ENCODE measurements at regions not wholly inside any gene's neighbourhood (a gene's known extent, or its start where the extent isn't known, plus 50 kb on each side); places are given as distances from the start of the nearest gene placed in this dataset.
"Not testable (repeated sequence)": the region's sequence is repeated elsewhere in the genome, so short reads cannot be mapped to it uniquely, and the experiment has no call there.

DNA sequence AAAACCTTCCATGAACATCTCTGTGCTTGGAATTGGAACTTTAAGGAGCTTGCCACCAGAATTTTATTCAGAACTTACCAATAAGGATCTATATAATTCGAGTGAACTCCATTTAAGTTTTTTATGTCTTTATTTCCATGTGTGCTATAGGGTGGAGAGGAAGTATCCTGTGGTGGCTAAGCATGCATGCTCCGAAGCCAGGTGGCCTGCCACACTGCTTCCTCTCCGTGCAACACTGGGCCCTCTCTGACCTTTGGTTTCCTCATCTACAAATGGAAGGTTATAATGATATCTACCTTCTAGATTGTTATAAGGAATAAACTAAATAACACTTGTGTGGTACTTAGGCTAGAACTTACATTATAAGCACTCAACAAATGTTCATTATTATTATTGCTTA is 382.1 kb downstream of the PTPRC start:
- TF ChIP-seq POLR2A (IDR thresholded peaks at IDR 0.05) (no peak), POLR2AphosphoS5 (IDR thresholded peaks at IDR 0.05) (no peak), EP300 (IDR thresholded peaks at IDR 0.05) (no peak)
- TF ChIP-seq, protein P1, sequence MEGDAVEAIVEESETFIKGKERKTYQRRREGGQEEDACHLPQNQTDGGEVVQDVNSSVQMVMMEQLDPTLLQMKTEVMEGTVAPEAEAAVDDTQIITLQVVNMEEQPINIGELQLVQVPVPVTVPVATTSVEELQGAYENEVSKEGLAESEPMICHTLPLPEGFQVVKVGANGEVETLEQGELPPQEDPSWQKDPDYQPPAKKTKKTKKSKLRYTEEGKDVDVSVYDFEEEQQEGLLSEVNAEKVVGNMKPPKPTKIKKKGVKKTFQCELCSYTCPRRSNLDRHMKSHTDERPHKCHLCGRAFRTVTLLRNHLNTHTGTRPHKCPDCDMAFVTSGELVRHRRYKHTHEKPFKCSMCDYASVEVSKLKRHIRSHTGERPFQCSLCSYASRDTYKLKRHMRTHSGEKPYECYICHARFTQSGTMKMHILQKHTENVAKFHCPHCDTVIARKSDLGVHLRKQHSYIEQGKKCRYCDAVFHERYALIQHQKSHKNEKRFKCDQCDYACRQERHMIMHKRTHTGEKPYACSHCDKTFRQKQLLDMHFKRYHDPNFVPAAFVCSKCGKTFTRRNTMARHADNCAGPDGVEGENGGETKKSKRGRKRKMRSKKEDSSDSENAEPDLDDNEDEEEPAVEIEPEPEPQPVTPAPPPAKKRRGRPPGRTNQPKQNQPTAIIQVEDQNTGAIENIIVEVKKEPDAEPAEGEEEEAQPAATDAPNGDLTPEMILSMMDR (IDR thresholded peaks at IDR 0.05): no peak
- Histone ChIP-seq H3K4me1 (no peaks in the 10 kb centered on the region), H3K4me3 (no peak overlapping the region), H3K27me3 (no peaks in the 10 kb centered on the region), H3K36me3 (no peaks in the 10 kb centered on the region), H3K9me3 (no peaks in the 10 kb centered on the region), H3K27ac (no peak overlapping the region)
- 77% methylated on average over 3 of the region's 3 CpGs for WGBS
- no peak for DNase-seq (ENCODE audit: low spot score in 2 of 2)

DNA sequence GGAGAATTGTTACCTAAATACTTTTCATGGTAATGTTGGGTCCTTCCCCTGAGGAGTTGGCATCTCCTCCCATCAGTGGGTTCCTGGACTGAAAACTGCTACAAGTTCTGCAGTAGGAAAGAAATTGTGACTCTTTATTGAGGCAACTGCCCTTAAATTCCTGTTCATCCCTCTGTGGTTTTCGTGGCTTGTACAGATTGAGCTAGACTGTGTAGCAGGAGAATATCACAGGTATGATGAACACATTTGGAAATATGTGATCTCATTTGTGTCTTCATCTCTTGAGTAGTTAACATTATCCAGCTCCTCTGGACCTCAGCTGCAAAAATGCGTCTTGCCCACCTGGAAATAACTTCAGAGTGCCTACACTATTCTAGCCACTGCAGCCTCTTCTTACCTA is 390.6 kb downstream of the PTPRC start:
- H3K27me3 ChIP-seq: no peaks in the 10 kb centered on the region
- no peaks in the 10 kb centered on the region for H3K4me1 ChIP-seq
- no peak overlapping the region for H3K4me3 ChIP-seq
- no peak overlapping the region for H3K27ac ChIP-seq
- TF ChIP-seq, protein P1 (IDR thresholded peaks at IDR 0.05): no peak
- no peak for TF ChIP-seq POLR2A (IDR thresholded peaks at IDR 0.05)
- no peak for TF ChIP-seq POLR2AphosphoS5 (IDR thresholded peaks at IDR 0.05)
- TF ChIP-seq EP300 (IDR thresholded peaks at IDR 0.05): no peak
- H3K36me3 ChIP-seq: no peaks in the 10 kb centered on the region
- WGBS: 98% methylated on average over 2 of the region's 2 CpGs
- H3K9me3 ChIP-seq: no peaks in the 10 kb centered on the region
- no peak for DNase-seq (ENCODE audit: low spot score in 2 of 2)

DNA sequence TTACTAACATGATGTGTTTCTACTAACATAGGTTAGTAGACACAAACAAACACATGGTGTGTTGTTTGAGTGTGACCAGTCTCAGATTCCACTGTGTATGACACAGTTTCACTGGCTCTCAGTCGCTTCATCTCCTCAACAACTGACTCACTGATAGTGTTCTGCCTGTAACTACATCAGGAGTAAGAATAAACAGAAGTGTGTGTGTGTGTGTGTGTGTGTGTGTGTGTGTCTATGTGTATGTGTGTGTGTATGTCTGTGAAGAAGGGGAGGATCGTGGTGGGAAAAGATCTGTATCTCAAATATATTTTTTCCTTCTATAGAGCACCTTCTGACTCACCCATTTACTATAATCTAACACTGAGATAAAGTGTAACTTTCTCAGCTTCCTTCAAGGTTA is 391.0 kb downstream of the PTPRC start:
- WGBS: 86% methylated on average over 2 of the region's 2 CpGs
- TF ChIP-seq EP300 (IDR thresholded peaks at IDR 0.05) (no peak), POLR2AphosphoS5 (IDR thresholded peaks at IDR 0.05) (no peak), POLR2A (IDR thresholded peaks at IDR 0.05) (no peak)
- TF ChIP-seq, protein P1 (IDR thresholded peaks at IDR 0.05): no peak

DNA sequence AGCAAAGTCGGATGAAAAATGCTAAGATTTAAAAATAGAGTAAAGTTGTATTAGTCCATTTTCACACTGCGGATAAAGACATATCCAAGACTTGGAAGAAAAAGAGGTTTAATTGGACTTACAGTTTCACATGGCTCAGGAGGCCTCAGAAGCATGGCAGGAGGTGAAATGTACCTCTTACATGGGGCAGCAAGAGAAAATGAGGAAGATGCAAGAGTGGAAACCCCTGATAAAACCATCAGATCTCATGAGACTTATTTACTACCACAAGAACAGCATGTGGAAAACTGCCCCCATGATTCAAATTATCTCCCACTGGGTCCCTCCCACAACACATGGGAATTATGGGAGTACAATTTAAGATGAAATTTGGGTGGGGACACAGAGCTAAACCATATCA is 391.7 kb downstream of the PTPRC start:
- not testable (repeated sequence) for DNase-seq (ENCODE audit: low spot score in 2 of 2); H3K36me3 ChIP-seq; H3K27ac ChIP-seq; H3K9me3 ChIP-seq; H3K4me3 ChIP-seq; H3K4me1 ChIP-seq; H3K27me3 ChIP-seq
- WGBS: 84% methylated on average over 2 of the region's 2 CpGs

More for the DNA sequence above, 391.0 kb downstream of the PTPRC start:
- Histone ChIP-seq H3K36me3 (no peaks in the 10 kb centered on the region), H3K4me3 (no peak overlapping the region), H3K4me1 (no peaks in the 10 kb centered on the region), H3K27ac (no peak overlapping the region), H3K27me3 (no peaks in the 10 kb centered on the region), H3K9me3 (no peaks in the 10 kb centered on the region)
- no peak for DNase-seq (ENCODE audit: low spot score in 2 of 2)

DNA sequence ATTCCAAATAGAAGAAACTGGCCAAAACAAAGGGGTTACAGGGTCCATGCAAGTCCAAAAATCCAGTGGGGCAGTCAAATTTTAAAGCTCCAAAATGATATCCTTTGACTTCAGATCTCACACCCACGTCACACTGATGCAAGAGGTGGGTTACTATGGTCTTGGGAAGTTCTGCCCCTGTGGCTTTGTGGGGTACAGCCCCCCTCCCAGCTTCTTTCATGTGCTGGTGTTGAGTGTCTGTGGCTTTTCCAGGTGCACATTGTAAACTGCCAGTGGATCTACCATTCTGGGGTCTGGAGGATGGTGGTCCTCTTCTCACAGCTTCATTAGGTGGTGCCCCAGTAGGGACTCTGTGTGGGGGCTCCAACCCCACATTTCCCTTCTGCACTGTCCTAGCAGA is 392.3 kb downstream of the PTPRC start:
- not testable (repeated sequence) for H3K36me3 ChIP-seq; H3K4me1 ChIP-seq; H3K27ac ChIP-seq; DNase-seq (ENCODE audit: low spot score in 2 of 2); H3K27me3 ChIP-seq; H3K9me3 ChIP-seq; H3K4me3 ChIP-seq
- 68% methylated on average over 1 of the region's 1 CpG for WGBS

DNA sequence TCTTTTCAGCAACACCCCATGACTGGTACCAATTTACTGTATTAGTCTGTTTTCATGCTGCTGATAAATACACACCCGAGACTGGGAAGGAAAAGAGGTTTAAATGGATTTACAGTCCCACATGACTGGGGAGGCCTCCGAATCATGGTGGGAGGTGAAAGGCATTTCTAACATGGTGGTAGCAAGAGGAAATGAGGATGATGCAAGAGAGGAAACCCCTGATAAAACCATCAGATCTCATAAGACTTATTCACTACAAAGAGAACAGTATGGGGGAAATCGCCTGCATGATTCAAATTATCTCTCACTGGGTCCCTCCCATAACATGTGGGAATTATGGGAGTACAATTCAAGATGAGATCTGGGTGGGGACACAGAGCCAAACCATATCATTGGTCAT is 393.6 kb downstream of the PTPRC start:
- not testable (repeated sequence) for H3K36me3 ChIP-seq; DNase-seq (ENCODE audit: low spot score in 2 of 2); H3K27me3 ChIP-seq; H3K27ac ChIP-seq; H3K4me3 ChIP-seq; H3K4me1 ChIP-seq; H3K9me3 ChIP-seq
- 87% methylated on average over 3 of the region's 3 CpGs for WGBS

DNA sequence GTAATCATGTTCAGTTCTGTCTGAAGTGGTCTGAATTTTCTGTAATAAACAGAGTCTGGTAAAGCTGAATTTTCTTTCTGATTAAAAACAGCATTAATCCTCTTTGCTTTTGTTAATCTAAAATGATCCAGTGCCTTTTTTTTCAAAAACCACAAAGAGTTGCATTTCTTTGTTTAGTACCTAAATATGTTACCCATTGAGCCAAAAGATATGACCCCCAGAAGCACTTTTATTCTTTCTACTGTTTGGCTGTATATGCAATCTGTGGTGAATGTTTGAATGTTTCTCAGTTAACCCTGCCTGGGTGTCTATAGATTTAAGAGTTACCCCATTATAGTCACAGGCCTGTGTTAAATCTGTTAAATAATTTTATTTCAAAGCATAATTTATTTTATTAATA is 394.8 kb downstream of the PTPRC start:
- TF ChIP-seq, protein P1 (IDR thresholded peaks at IDR 0.05): no peak
- TF ChIP-seq POLR2AphosphoS5 (IDR thresholded peaks at IDR 0.05): no peak
- no peak for TF ChIP-seq EP300 (IDR thresholded peaks at IDR 0.05)
- no peak for TF ChIP-seq POLR2A (IDR thresholded peaks at IDR 0.05)
- Histone ChIP-seq H3K27me3 (no peaks in the 10 kb centered on the region), H3K36me3 (no peaks in the 10 kb centered on the region), H3K4me1 (no peaks in the 10 kb centered on the region), H3K4me3 (no peak overlapping the region), H3K9me3 (no peaks in the 10 kb centered on the region), H3K27ac (no peak overlapping the region)
- no peak for DNase-seq (ENCODE audit: low spot score in 2 of 2)

Data from suprapubic skin (tissue), 4 donors.